ENCODE measurements at regions not wholly inside any gene's neighbourhood (a gene's known extent, or its start where the extent isn't known, plus 50 kb on each side); places are given as distances from the start of the nearest gene placed in this dataset.

DNA sequence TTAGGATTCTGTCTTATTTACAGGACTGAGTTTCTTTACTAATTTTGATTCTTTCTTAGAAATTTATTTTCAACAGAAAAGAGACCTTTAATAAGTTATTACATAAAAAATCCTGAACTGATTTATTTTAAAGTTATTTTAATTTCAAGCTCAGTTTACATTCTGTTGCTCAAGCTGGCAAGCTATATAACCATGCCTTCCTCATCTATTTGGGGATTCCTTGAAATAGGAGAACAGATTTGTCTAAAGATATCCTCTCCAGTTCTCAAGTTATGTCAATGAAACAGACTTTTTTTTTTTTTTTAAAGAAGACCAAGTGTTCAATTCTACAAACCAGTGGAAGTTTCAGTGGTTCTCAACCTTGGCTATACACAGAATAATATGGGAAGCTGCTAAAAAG, 103.3 kb upstream of the TRHDE start (continued):
- TF ChIP-seq, protein P1, sequence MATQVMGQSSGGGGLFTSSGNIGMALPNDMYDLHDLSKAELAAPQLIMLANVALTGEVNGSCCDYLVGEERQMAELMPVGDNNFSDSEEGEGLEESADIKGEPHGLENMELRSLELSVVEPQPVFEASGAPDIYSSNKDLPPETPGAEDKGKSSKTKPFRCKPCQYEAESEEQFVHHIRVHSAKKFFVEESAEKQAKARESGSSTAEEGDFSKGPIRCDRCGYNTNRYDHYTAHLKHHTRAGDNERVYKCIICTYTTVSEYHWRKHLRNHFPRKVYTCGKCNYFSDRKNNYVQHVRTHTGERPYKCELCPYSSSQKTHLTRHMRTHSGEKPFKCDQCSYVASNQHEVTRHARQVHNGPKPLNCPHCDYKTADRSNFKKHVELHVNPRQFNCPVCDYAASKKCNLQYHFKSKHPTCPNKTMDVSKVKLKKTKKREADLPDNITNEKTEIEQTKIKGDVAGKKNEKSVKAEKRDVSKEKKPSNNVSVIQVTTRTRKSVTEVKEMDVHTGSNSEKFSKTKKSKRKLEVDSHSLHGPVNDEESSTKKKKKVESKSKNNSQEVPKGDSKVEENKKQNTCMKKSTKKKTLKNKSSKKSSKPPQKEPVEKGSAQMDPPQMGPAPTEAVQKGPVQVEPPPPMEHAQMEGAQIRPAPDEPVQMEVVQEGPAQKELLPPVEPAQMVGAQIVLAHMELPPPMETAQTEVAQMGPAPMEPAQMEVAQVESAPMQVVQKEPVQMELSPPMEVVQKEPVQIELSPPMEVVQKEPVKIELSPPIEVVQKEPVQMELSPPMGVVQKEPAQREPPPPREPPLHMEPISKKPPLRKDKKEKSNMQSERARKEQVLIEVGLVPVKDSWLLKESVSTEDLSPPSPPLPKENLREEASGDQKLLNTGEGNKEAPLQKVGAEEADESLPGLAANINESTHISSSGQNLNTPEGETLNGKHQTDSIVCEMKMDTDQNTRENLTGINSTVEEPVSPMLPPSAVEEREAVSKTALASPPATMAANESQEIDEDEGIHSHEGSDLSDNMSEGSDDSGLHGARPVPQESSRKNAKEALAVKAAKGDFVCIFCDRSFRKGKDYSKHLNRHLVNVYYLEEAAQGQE (IDR thresholded peaks at IDR 0.05; ENCODE audit: unreplicated experiment): no peak
- TF ChIP-seq NANOG (IDR thresholded peaks at IDR 0.05; ENCODE audit: borderline replicate concordance) (no peak), JUNB (IDR thresholded peaks at IDR 0.05; ENCODE audit: unreplicated experiment) (no peak), EZH2phosphoT487 (IDR thresholded peaks at IDR 0.05; ENCODE audit: unreplicated experiment) (no peak)
- TF ChIP-seq, protein P2, sequence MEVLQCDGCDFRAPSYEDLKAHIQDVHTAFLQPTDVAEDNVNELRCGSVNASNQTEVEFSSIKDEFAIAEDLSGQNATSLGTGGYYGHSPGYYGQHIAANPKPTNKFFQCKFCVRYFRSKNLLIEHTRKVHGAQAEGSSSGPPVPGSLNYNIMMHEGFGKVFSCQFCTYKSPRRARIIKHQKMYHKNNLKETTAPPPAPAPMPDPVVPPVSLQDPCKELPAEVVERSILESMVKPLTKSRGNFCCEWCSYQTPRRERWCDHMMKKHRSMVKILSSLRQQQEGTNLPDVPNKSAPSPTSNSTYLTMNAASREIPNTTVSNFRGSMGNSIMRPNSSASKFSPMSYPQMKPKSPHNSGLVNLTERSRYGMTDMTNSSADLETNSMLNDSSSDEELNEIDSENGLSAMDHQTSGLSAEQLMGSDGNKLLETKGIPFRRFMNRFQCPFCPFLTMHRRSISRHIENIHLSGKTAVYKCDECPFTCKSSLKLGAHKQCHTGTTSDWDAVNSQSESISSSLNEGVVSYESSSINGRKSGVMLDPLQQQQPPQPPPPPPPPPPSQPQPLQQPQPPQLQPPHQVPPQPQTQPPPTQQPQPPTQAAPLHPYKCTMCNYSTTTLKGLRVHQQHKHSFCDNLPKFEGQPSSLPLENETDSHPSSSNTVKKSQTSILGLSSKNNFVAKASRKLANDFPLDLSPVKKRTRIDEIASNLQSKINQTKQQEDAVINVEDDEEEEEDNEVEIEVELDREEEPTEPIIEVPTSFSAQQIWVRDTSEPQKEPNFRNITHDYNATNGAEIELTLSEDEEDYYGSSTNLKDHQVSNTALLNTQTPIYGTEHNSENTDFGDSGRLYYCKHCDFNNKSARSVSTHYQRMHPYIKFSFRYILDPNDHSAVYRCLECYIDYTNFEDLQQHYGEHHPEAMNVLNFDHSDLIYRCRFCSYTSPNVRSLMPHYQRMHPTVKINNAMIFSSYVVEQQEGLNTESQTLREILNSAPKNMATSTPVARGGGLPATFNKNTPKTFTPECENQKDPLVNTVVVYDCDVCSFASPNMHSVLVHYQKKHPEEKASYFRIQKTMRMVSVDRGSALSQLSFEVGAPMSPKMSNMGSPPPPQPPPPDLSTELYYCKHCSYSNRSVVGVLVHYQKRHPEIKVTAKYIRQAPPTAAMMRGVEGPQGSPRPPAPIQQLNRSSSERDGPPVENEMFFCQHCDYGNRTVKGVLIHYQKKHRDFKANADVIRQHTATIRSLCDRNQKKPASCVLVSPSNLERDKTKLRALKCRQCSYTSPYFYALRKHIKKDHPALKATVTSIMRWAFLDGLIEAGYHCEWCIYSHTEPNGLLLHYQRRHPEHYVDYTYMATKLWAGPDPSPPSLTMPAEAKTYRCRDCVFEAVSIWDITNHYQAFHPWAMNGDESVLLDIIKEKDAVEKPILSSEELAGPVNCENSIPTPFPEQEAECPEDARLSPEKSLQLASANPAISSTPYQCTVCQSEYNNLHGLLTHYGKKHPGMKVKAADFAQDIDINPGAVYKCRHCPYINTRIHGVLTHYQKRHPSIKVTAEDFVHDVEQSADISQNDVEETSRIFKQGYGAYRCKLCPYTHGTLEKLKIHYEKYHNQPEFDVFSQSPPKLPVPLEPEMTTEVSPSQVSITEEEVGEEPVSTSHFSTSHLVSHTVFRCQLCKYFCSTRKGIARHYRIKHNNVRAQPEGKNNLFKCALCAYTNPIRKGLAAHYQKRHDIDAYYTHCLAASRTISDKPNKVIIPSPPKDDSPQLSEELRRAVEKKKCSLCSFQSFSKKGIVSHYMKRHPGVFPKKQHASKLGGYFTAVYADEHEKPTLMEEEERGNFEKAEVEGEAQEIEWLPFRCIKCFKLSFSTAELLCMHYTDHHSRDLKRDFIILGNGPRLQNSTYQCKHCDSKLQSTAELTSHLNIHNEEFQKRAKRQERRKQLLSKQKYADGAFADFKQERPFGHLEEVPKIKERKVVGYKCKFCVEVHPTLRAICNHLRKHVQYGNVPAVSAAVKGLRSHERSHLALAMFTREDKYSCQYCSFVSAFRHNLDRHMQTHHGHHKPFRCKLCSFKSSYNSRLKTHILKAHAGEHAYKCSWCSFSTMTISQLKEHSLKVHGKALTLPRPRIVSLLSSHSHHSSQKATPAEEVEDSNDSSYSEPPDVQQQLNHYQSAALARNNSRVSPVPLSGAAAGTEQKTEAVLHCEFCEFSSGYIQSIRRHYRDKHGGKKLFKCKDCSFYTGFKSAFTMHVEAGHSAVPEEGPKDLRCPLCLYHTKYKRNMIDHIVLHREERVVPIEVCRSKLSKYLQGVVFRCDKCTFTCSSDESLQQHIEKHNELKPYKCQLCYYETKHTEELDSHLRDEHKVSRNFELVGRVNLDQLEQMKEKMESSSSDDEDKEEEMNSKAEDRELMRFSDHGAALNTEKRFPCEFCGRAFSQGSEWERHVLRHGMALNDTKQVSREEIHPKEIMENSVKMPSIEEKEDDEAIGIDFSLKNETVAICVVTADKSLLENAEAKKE (CRISPR knock-in tag; IDR thresholded peaks at IDR 0.05): no peak

DNA sequence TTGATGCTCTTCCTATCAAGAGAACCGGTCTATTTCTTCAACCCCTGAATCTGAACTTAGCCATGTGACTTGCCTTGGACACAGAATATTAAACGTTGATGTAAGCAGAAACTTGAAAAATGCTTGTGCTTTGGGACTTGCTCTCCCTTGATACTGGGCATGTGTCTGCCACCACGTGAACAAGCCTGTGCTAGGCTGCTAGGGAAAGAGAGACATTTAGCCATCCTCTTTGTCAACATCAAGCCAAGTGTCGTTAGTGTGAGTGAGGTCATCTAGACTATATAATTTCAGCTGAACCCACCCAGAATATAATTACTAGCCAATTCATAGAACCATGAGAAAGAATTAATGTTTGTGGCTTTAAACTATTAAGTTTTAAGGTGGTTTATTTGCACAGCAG, 98.2 kb upstream of the TRHDE start:
- Histone ChIP-seq H4K20me1 (replicated peaks; ENCODE audit: insufficient read depth) (no peaks in the 10 kb centered on the region), H3K79me2 (replicated peaks; ENCODE audit: insufficient read depth) (no peaks in the 10 kb centered on the region), H3F3A (replicated peaks; ENCODE audit: low read depth) (no peaks in the 10 kb centered on the region), H3K27ac (ENCODE audit: low read depth) (no peak overlapping the region), H3K27me3 (ENCODE audit: insufficient read depth) (no peaks in the 10 kb centered on the region), H3K4me2 (no peak overlapping the region), H3K9me2 (ENCODE audit: insufficient read depth) (no peaks in the 10 kb centered on the region; the same call in 1 of the 2 replicates), H2AFZ (no peak overlapping the region), H3K4me1 (ENCODE audit: insufficient read depth) (no peaks in the 10 kb centered on the region), H3K36me3 (ENCODE audit: insufficient read depth) (no peaks in the 10 kb centered on the region), H3K4me3 (no peak overlapping the region)
- Mint-ChIP-seq H3K4me3 (no peak overlapping the region), H3K27ac (no peak overlapping the region), H3K4me1 (no peaks in the 10 kb centered on the region), H3K27me3 (ENCODE audit: insufficient read depth, low read depth, poor library complexity) (no peaks in the 10 kb centered on the region), H3K9me3 (no peaks in the 10 kb centered on the region), H3K36me3 (ENCODE audit: low read depth) (no peaks in the 10 kb centered on the region)
- ATAC-seq (no peak), DNase-seq (ENCODE audit: low spot score) (no peak)
- TF ChIP-seq, protein P2 (CRISPR knock-in tag; IDR thresholded peaks at IDR 0.05): no peak
- no peak for TF ChIP-seq NANOG (IDR thresholded peaks at IDR 0.05; ENCODE audit: borderline replicate concordance)
- no peak for TF ChIP-seq CREB1 (CRISPR knock-in tag; IDR thresholded peaks at IDR 0.05; ENCODE audit: low read depth)

Measured in GM23338 (cell line).